Retinal pigment epithelial cell (primary cell): ENCODE measurements at regions not wholly inside any gene's neighbourhood (a gene's known extent, or its start where the extent isn't known, plus 50 kb on each side); places are given as distances from the start of the nearest gene placed in this dataset.

Experiments
- DNase-seq: peaks from one replicate; pipeline ENCODE4 v3.0.0-alpha.2; 2010; ENCODE audit warnings: low read depth
- H3K4me3 ChIP-seq: 2 replicates; pipeline ENCODE4 v1.5.1; 2011; ENCODE audit warnings: mild to moderate bottlenecking, low read length, control low read depth, moderate library complexity
- CTCF ChIP-seq: conservative IDR thresholded peaks from 2 replicates; pipeline ENCODE4 v1.5.1; 2011; ENCODE audit warnings: low read depth, low read length, control low read depth, inconsistent platforms

GRCh38 chr21:16363100-16363499, 633.3 kb downstream of the USP25 start:
- TF ChIP-seq CTCF, result no peak

GRCh38 chr21:16363518-16363917, 633.7 kb downstream of the USP25 start:
- DNase-seq, result no peak
- no peak overlapping the region for H3K4me3 ChIP-seq
- TF ChIP-seq CTCF, result no peak

More at GRCh38 chr21:16363100-16363499, 633.3 kb downstream of the USP25 start:
- H3K4me3 ChIP-seq, result no peak overlapping the region
- no peak for DNase-seq

GRCh38 chr21:16366207-16366606, 636.4 kb downstream of the USP25 start:
- DNase-seq, result no peak
- no peak for TF ChIP-seq CTCF
- H3K4me3 ChIP-seq, result no peak overlapping the region

GRCh38 chr21:16367079-16367478, 637.3 kb downstream of the USP25 start:
- DNase-seq, result no peak
- no peak overlapping the region for H3K4me3 ChIP-seq
- no peak for TF ChIP-seq CTCF

GRCh38 chr21:16370186-16370585, 640.4 kb downstream of the USP25 start:
- no peak for TF ChIP-seq CTCF
- H3K4me3 ChIP-seq, result no peak overlapping the region

GRCh38 chr21:16372586-16372985, 642.8 kb downstream of the USP25 start:
- no peak for DNase-seq
- no peak for TF ChIP-seq CTCF
- no peak overlapping the region for H3K4me3 ChIP-seq

More at GRCh38 chr21:16370186-16370585, 640.4 kb downstream of the USP25 start:
- DNase-seq, result no peak

- H3K4me3 ChIP-seq, result no peak overlapping the region
- TF ChIP-seq CTCF, result no peak
- DNase-seq, result no peak
These were observed 646.9 kb downstream of the USP25 start for GRCh38 chr21:16376673-16377072.
